ENCODE measurements at regions not wholly inside any gene's neighbourhood (a gene's known extent, or its start where the extent isn't known, plus 50 kb on each side); places are given as distances from the start of the nearest gene placed in this dataset.

DNA sequence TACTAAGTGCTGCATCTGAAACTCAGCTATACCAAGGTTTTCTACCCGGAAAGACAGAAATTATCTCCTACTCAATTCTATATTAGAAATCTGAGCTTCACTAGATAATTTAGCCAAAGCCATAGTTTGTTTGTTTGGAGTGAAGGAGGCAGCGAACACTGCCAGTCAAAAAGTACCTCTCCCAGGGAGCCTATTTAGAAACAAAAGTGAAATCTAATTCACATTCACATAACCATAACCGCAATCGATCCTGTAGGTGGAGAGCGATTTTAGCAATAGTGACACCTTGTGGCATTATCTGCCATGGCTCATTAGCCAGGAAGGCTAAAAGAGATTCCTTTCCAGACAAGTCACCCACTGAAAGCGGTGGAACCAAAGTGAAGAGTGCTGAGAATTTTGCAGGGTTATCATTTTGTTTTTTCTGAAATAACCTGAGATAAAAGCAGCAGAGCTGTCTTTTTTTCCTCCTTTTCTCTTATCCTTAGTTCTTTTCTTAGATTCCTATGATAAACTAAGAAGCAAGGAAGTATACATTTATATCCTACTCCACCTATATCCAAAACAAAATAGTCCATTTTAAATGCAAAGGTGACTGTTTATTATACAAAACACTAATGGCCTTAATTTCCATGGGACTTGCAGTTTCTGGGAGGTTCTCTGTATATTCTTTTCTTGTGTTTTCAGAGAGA, 83.7 kb upstream of the BET1 start:
- DNase-seq (ENCODE audit: low read depth): peak; percentile 79
- TF ChIP-seq, protein P1, sequence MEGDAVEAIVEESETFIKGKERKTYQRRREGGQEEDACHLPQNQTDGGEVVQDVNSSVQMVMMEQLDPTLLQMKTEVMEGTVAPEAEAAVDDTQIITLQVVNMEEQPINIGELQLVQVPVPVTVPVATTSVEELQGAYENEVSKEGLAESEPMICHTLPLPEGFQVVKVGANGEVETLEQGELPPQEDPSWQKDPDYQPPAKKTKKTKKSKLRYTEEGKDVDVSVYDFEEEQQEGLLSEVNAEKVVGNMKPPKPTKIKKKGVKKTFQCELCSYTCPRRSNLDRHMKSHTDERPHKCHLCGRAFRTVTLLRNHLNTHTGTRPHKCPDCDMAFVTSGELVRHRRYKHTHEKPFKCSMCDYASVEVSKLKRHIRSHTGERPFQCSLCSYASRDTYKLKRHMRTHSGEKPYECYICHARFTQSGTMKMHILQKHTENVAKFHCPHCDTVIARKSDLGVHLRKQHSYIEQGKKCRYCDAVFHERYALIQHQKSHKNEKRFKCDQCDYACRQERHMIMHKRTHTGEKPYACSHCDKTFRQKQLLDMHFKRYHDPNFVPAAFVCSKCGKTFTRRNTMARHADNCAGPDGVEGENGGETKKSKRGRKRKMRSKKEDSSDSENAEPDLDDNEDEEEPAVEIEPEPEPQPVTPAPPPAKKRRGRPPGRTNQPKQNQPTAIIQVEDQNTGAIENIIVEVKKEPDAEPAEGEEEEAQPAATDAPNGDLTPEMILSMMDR (IDR thresholded peaks at IDR 0.05; ENCODE audit: insufficient read depth, low read depth, low read length, missing control alignments): peak; percentile 90
- H3K4me3 ChIP-seq (ENCODE audit: low read length): no peak overlapping the region

DNA sequence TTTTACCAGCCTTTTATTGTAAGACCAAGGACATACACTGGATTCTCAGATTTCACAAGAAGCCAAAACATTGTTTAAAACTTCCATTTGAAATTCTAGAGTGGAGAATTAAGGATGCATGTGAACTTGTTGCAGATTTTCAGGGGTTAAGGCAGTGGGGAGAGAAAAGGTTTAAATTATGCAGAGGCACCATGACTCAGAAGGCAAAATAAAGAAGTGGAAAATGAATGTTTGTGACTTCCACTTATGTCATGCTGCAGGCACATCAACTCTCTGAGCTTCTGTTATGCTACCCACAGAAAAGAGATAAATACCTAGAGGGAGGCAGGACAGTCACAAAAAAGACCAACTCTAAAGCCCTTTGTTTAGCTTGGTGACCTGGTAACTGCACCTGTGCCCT, 84.4 kb upstream of the BET1 start:
- H3K4me3 ChIP-seq (ENCODE audit: low read length): no peak overlapping the region
- no peak for DNase-seq (ENCODE audit: low read depth)
- TF ChIP-seq, protein P1 (IDR thresholded peaks at IDR 0.05; ENCODE audit: insufficient read depth, low read depth, low read length, missing control alignments): no peak

DNA sequence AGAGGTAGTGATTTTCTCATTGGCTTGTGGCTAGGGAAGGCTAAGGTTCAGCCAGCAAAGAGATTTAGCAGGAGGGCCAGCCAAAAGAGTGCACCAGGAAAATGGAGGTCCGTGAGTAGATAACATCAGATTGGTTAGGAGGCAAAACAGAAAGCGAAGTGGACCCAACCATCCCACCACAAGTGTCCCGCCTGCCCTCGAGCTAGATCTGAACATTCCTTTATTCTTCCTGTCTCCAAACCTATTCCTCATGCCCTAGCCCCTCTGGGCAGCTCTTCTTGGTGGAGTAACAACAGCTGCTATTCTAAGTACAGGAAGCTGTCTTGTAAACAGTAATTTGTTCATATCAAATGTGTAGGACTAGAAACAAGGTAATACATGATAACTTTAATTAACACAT, 85.7 kb upstream of the BET1 start:
- TF ChIP-seq, protein P1 (IDR thresholded peaks at IDR 0.05; ENCODE audit: insufficient read depth, low read depth, low read length, missing control alignments): no peak
- no peak for DNase-seq (ENCODE audit: low read depth)
- no peak overlapping the region for H3K4me3 ChIP-seq (ENCODE audit: low read length)

DNA sequence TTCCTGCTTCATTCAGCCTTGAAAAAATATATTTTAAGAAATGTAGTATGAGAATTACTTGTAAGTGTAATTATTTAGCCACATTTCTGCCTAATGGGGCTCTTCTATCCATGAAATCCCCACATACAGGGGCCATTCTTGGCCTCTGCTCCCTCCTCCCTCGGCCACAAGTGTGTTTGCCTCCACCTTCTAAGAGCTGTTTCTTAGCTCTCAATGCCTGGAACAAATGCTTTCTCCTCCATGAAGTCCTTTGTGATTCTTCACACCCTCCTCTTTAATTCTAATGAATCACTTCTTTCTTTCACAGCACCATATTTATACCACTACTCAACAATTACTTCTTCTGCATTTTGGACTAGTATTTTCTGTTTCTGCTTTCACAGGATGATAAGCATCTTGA, 88.8 kb upstream of the BET1 start:
- TF ChIP-seq, protein P1 (IDR thresholded peaks at IDR 0.05; ENCODE audit: insufficient read depth, low read depth, low read length, missing control alignments): no peak
- H3K4me3 ChIP-seq (ENCODE audit: low read length): no peak overlapping the region
- DNase-seq (ENCODE audit: low read depth): no peak

DNA sequence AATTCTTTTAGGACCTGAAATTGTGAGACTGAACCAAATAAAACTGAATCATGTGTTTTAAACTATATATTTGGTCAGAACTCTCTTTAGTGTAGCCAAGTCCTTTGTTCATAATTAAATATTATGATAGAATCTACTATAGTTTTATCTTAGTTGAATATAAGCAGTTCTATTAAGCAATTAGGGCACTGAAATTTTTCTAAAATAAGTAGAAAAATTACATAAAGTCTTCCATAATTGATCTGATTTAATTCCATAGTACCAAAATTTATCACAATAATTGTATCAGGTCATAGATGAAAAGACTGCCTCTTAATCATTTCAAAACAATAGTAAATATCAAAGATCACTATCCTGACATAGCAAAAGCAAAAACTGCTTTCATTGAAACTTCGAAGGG, 90.1 kb upstream of the BET1 start:
- DNase-seq (ENCODE audit: low read depth): no peak
- no peak overlapping the region for H3K4me3 ChIP-seq (ENCODE audit: low read length)
- TF ChIP-seq, protein P1 (IDR thresholded peaks at IDR 0.05; ENCODE audit: insufficient read depth, low read depth, low read length, missing control alignments): no peak

DNA sequence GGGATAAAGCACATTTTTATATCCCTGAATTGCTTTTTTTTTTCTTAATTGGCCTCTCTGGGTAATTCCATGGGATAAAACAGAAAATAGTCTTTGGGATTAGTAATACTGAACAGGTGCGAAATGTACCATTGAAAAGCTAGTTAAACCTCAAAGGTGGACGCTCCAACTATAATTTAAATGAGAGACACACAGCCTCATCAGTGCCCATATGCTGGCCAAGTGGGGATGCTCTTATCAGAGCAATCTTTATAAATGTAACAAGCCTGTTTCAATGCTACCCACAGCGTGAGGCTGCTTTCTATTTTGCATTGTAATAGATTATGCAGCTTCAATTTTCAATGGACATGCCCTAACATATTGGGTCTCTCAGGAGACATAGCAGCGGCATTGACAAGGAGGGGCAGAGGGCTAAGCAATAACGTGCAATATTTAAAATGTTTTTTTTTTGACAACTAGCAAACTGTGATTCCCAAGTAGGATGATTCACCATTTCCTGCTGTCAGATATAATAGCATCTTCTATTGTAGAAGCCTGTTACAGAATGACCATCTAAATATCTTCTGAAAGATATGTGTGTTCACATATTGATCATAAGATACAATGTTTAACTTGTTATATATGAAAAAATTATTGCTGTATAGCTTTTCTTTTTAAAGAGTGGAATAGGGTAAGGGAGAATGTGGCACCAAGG, 91.3 kb upstream of the BET1 start:
- TF ChIP-seq, protein P1 (IDR thresholded peaks at IDR 0.05; ENCODE audit: insufficient read depth, low read depth, low read length, missing control alignments): no peak
- no peak for DNase-seq (ENCODE audit: low read depth)

More for the DNA sequence above, 91.3 kb upstream of the BET1 start:
- H3K4me3 ChIP-seq (ENCODE audit: low read length): no peak overlapping the region
